OCI-LY1 (cell line): ENCODE measurements at regions not wholly inside any gene's neighbourhood (a gene's known extent, or its start where the extent isn't known, plus 50 kb on each side); places are given as distances from the start of the nearest gene placed in this dataset.
"Not testable (repeated sequence)": the region's sequence is repeated elsewhere in the genome, so short reads cannot be mapped to it uniquely, and the experiment has no call there.

Source experiments
- H2AFZ ChIP-seq: fragments of 200-600 bp; sonication (generic), shearing (Covaris generic); 2 replicates; pipeline ENCODE4 v1.6.0; 2014; ENCODE audit warnings: antibody characterized with exemption, mild to moderate bottlenecking, low read length
- H3F3A ChIP-seq: fragments of 200-600 bp; sonication (generic), shearing (Covaris generic); 2 replicates; pipeline ENCODE4 v1.6.0; 2014; ENCODE audit warnings: mild to moderate bottlenecking, antibody characterized with exemption, low read length, moderate library complexity; ENCODE audit not compliant: insufficient read depth
- H3K27ac ChIP-seq: fragments of 200-600 bp; sonication (generic); 2 replicates; pipeline ENCODE4 v1.5.1; 2014; ENCODE audit warnings: low read length, mixed run types, mild to moderate bottlenecking, low read depth; ENCODE audit not compliant: poor library complexity, severe bottlenecking
- H3K27me3 ChIP-seq: fragments of 200-600 bp; sonication (generic); 2 replicates; pipeline ENCODE4 v1.6.0; 2014; ENCODE audit warnings: antibody characterized with exemption, mild to moderate bottlenecking, low read length, moderate library complexity; ENCODE audit not compliant: insufficient read depth
- H3K36me3 ChIP-seq: fragments of 200-600 bp; sonication (generic); 2 replicates; pipeline ENCODE4 v1.6.1; 2014; ENCODE audit warnings: mild to moderate bottlenecking, antibody characterized with exemption, low read length, moderate library complexity, mixed read lengths; ENCODE audit not compliant: insufficient read depth
- H3K4me1 ChIP-seq: fragments of 200-600 bp; sonication (generic); 2 replicates; pipeline ENCODE4 v1.5.1; 2014; ENCODE audit warnings: mild to moderate bottlenecking, low read length, moderate library complexity; ENCODE audit not compliant: insufficient read depth, severe bottlenecking
- H3K4me2 ChIP-seq: fragments of 200-600 bp; sonication (generic), shearing (Covaris generic); 2 replicates; pipeline ENCODE4 v1.6.1; 2014; ENCODE audit warnings: low read length
- H3K4me3 ChIP-seq: fragments of 200-600 bp; sonication (generic); 2 replicates; pipeline ENCODE4 v1.5.1; 2014; ENCODE audit warnings: low read length, low read depth, mild to moderate bottlenecking, mixed read lengths; ENCODE audit not compliant: poor library complexity, severe bottlenecking
- H3K79me2 ChIP-seq: fragments of 200-600 bp; shearing (Covaris generic); 2 replicates; pipeline ENCODE4 v1.6.1; 2016; ENCODE audit warnings: mixed run types, low read length, mixed read lengths; ENCODE audit not compliant: insufficient read depth
- H3K9ac ChIP-seq: fragments of 200-600 bp; sonication (generic), shearing (Covaris generic); 2 replicates; pipeline ENCODE4 v1.6.1; 2014; ENCODE audit warnings: mild to moderate bottlenecking, low read length, mixed read lengths
- H3K9me2 ChIP-seq: fragments of 200-600 bp; sonication (generic), shearing (Covaris generic); 2 replicates; pipeline ENCODE4 v1.6.1; 2014; ENCODE audit warnings: low read depth, mild to moderate bottlenecking, low read length, mixed read lengths
- H3K9me3 ChIP-seq: fragments of 200-600 bp; shearing (Covaris generic); 2 replicates; pipeline ENCODE4 v1.6.1; 2014; ENCODE audit warnings: low read length, mixed read lengths
- H4K20me1 ChIP-seq: fragments of 200-600 bp; sonication (generic), shearing (Covaris generic); 2 replicates; pipeline ENCODE4 v1.6.0; 2016; ENCODE audit warnings: mild to moderate bottlenecking, low read length; ENCODE audit not compliant: insufficient read depth
- EZH2 ChIP-seq: fragments of 200-600 bp; sonication (generic), shearing (Covaris generic); IDR thresholded peaks from 2 replicates; pipeline ENCODE4 v1.8.0; 2017; ENCODE audit warnings: borderline replicate concordance, mixed run types, mild to moderate bottlenecking, antibody characterized with exemption, low read length, moderate library complexity, mixed read lengths
- TF ChIP-seq, protein P1 (sequence below): fragments of 200-600 bp; sonication (generic), shearing (Covaris generic); IDR thresholded peaks from 2 replicates; pipeline ENCODE4 v1.5.1; 2017; ENCODE audit warnings: mild to moderate bottlenecking, antibody characterized with exemption, low read length, moderate library complexity, mixed read lengths

DNA sequence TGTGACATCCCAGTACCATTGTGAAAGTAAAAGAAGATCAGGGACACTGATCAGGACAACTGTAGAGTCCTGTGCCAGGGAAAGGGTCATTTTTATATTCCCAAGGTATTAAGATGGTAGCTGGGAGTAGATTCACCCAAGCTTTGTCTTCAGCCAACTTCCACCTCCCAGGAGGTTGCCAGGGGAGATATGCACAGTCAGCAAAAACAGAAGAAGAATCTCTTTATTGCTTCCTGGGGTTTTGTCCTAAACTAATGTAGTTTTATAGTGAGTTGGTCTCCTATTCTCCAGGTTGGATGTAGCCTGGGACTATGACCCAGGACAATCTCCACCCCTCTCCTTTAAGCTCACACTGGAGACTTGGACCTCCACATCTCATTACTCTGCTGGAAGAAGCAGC, 139.2 kb downstream of the RAMP3 start:
- H3K9ac ChIP-seq = no peak overlapping the region
- no peak overlapping the region for H2AFZ ChIP-seq
- no peak for TF ChIP-seq EZH2
- TF ChIP-seq, protein P1, sequence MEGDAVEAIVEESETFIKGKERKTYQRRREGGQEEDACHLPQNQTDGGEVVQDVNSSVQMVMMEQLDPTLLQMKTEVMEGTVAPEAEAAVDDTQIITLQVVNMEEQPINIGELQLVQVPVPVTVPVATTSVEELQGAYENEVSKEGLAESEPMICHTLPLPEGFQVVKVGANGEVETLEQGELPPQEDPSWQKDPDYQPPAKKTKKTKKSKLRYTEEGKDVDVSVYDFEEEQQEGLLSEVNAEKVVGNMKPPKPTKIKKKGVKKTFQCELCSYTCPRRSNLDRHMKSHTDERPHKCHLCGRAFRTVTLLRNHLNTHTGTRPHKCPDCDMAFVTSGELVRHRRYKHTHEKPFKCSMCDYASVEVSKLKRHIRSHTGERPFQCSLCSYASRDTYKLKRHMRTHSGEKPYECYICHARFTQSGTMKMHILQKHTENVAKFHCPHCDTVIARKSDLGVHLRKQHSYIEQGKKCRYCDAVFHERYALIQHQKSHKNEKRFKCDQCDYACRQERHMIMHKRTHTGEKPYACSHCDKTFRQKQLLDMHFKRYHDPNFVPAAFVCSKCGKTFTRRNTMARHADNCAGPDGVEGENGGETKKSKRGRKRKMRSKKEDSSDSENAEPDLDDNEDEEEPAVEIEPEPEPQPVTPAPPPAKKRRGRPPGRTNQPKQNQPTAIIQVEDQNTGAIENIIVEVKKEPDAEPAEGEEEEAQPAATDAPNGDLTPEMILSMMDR = no peak
- no peaks in the 10 kb centered on the region for H3K79me2 ChIP-seq
- no peak overlapping the region for H3K27ac ChIP-seq
- no peaks in the 10 kb centered on the region for H3K9me2 ChIP-seq
- no peak overlapping the region for H3K4me3 ChIP-seq
- H3K36me3 ChIP-seq = no peaks in the 10 kb centered on the region
- H3F3A ChIP-seq = no peaks in the 10 kb centered on the region
- no peaks in the 10 kb centered on the region for H4K20me1 ChIP-seq
- no peaks in the 10 kb centered on the region for H3K27me3 ChIP-seq
- no peak overlapping the region for H3K4me2 ChIP-seq
- H3K9me3 ChIP-seq = no peaks in the 10 kb centered on the region
- no peaks in the 10 kb centered on the region for H3K4me1 ChIP-seq

DNA sequence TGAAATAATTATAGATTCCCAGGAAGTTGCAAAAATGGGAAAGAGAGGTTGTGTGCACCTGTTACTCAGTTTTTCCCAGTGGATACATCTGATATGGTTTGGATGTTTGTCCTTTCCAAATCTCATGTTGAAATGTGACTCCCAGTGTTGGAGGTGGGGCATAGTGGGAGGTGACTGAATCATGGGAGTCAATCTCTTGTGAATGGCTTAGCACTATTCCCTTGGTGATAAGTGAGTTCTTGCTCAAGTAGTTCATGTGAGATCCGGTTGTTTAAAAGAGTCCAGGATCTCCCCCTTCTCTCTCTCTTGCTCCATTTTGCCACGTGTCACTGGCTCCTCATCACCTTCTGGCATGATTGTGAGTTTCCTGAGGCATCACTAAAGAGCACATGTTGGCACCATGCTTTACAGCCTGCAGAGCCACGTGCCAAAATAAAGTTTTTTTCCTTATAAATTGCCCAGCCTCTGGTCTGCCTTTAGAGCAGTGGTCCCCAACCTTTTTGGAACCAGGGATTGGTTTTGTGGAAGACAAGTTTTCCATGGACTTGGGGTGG, 149.2 kb downstream of the RAMP3 start:
- TF ChIP-seq, protein P1 = no peak
- TF ChIP-seq EZH2 = no peak
- Histone ChIP-seq H2AFZ (no peak overlapping the region), H3K36me3 (no peaks in the 10 kb centered on the region), H3K79me2 (no peaks in the 10 kb centered on the region), H3K4me2 (no peak overlapping the region), H3K9me2 (no peaks in the 10 kb centered on the region), H3K4me1 (no peaks in the 10 kb centered on the region), H3K27me3 (no peaks in the 10 kb centered on the region), H3K9ac (no peak overlapping the region), H3K9me3 (no peaks in the 10 kb centered on the region), H3F3A (no peaks in the 10 kb centered on the region), H3K4me3 (no peak overlapping the region), H3K27ac (no peak overlapping the region), H4K20me1 (no peaks in the 10 kb centered on the region)

DNA sequence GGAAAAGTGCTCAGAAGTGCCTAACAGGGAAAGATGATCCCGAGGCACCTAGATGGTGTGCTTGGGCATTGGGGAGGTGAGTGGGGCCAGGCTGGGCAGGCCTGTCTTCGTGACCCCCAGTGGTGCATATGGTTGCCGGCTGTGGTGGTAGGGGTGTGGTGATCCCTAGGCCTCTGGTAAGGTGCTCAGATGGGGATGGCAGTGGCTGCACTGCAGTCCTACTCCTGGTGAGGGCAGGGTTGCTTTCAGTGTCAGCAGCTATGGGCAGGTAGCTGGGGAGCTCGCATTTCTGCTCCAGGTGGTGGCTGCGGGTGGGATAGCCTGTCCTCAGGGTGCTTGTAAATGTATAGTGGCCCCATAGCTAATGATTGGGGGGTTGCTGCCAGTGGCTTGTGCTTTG, 154.0 kb downstream of the RAMP3 start:
- H3K4me2 ChIP-seq = no peak overlapping the region
- no peaks in the 10 kb centered on the region for H3K79me2 ChIP-seq
- H3F3A ChIP-seq = no peaks in the 10 kb centered on the region
- no peak overlapping the region for H2AFZ ChIP-seq
- no peak overlapping the region for H3K27ac ChIP-seq
- no peaks in the 10 kb centered on the region for H3K9me2 ChIP-seq
- H3K27me3 ChIP-seq = no peaks in the 10 kb centered on the region
- no peak overlapping the region for H3K4me3 ChIP-seq
- H3K9me3 ChIP-seq = 0 out of 2 replicates have a peak, but pooled peaks cover 2% of the 10 kb centered on the region
- no peaks in the 10 kb centered on the region for H3K4me1 ChIP-seq
- no peak overlapping the region for H3K9ac ChIP-seq
- H3K36me3 ChIP-seq = no peaks in the 10 kb centered on the region
- no peaks in the 10 kb centered on the region for H4K20me1 ChIP-seq
- TF ChIP-seq, protein P1 = no peak
- TF ChIP-seq EZH2 = no peak

DNA sequence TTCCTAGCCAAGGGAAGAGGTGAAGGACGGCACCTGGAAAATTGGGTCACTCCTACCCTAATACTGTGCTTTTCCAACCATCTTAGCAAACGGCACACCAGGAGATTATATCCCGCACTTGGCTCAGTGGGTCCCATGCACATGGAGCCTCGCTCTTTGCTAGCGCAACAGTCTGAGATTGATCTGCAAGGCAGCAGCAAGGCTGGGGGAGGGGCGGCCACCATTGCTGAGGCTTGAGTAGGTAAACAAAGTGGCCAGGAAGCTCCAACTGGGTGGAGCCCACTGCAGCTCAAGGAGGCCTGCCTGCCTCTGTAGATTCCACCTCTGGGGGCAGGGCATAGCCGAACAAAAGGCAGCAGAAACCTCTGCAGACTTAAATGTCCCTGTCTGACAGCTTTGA, 157.9 kb downstream of the RAMP3 start:
- not testable (repeated sequence) for H3K9me2 ChIP-seq, H3K27ac ChIP-seq, H3K36me3 ChIP-seq, H3K4me2 ChIP-seq, H2AFZ ChIP-seq, H3K4me3 ChIP-seq, H3K79me2 ChIP-seq, H3K9me3 ChIP-seq, H3K9ac ChIP-seq, H3F3A ChIP-seq, H3K4me1 ChIP-seq, H4K20me1 ChIP-seq, H3K27me3 ChIP-seq
